ENCODE measurements at regions not wholly inside any gene's neighbourhood (a gene's known extent, or its start where the extent isn't known, plus 50 kb on each side); places are given as distances from the start of the nearest gene placed in this dataset.

GRCh38 chr10:58885146-58885545 lies 291.3 kb upstream of the PHYHIPL start:
- DNase-seq: no peak

- DNase-seq: peak; percentile 64
These were observed 290.6 kb upstream of the PHYHIPL start for GRCh38 chr10:58885686-58886345.

DNA sequence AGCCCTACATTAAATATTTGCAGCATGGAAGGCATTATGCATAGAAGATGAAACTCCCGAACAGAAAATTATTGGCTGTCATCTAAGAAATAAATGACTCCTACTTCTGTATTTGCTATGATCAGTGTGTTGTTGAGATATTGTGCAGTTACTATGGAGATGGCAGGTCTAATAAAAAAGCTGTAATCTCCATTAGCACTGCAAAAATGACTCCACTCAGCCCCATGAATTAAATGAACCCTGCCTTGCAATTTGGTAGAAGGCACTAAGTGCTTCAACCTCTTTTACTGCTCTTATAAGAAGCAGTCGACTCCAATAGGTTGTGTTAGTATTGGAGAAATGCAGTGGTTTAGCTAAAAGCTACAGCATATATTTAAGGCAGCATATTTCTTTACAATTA lies 290.0 kb upstream of the PHYHIPL start:
- DNase-seq: no peak

GRCh38 chr10:58887474-58887873 lies 289.0 kb upstream of the PHYHIPL start:
- DNase-seq: no peak

DNA sequence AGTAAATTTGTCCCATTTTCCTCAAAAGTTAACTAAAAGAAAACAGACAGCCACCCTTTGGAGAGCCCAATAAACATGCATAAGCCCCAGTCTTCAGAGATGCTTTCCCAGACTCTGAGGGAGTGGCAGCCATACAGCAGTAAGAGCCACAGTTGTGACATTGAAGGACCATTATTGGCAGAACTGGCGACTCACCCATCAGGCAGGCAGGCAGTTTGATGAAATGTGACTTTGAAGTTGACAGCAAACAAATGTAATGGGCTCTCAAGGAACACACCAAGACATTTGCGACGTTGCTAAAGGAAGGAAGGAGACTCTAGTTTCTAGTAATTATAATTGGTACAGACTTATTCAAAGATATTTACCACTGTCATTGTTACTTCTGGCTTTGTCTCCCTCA lies 287.5 kb upstream of the PHYHIPL start:
- no peak for DNase-seq

- peak; percentile 54 for DNase-seq
These were observed 284.4 kb upstream of the PHYHIPL start for GRCh38 chr10:58892031-58892531.

GRCh38 chr10:58894929-58895328 lies 281.5 kb upstream of the PHYHIPL start:
- DNase-seq: peak; percentile 19

- DNase-seq: no peak
These were observed 280.2 kb upstream of the PHYHIPL start for GRCh38 chr10:58896229-58896628.

DNA sequence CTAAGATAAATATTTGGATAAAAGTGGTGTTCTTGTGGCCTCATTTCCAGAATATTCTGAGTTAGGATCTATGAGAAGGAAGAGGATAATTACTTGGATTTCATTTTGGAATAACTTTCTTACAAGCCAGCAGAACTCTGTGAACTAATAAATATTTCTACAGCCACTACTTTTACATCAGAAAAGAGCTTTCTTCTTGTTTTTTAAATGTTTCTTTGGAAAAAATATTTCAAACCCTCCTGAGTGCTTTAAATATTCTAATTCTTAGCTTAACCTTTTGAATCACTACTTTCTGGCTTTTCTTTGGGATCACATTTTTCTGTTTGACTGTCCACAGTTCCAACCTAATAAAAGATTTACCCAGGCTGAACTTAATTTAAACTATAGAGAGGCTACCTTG lies 279.2 kb upstream of the PHYHIPL start:
- DNase-seq: no peak

GRCh38 chr10:58897708-58898107 lies 278.7 kb upstream of the PHYHIPL start:
- no peak for DNase-seq

GRCh38 chr10:58898854-58899573 lies 277.4 kb upstream of the PHYHIPL start:
- no peak for DNase-seq

DNA sequence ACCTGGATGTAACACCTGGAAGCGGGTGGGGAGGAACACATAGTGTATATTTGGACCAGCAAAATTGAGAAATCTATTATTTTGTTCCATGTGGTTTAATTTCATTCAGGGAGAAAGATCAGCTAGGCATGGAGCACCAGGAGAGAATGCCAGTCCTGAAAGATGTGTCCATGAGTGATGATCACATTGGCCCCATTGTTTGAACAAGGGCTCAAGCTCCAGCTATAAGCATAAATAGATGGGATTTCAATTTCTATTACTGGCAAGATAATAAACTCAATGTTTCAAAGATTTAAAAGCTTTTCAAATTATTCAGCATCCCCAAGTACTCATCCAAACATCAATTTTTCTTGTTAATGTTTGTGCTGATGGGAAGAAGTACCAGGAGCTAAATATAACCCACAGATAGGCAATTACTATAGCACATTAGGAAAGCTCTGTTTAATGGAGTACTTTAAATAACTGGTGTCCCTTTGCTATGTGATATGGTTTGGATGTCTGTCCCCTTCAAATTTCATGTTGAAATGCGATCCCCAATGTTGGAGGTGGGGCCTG lies 275.3 kb upstream of the PHYHIPL start:
- no peak for DNase-seq

- DNase-seq: no peak
These were observed 273.4 kb upstream of the PHYHIPL start for GRCh38 chr10:58903071-58903470.

GRCh38 chr10:58909881-58910280 lies 266.6 kb upstream of the PHYHIPL start:
- DNase-seq: peak; percentile 57

- DNase-seq: no peak
These were observed 262.7 kb upstream of the PHYHIPL start for GRCh38 chr10:58913717-58914116.

- peak; percentile 14 for DNase-seq
These were observed 257.6 kb upstream of the PHYHIPL start for GRCh38 chr10:58918887-58919286.

DNA sequence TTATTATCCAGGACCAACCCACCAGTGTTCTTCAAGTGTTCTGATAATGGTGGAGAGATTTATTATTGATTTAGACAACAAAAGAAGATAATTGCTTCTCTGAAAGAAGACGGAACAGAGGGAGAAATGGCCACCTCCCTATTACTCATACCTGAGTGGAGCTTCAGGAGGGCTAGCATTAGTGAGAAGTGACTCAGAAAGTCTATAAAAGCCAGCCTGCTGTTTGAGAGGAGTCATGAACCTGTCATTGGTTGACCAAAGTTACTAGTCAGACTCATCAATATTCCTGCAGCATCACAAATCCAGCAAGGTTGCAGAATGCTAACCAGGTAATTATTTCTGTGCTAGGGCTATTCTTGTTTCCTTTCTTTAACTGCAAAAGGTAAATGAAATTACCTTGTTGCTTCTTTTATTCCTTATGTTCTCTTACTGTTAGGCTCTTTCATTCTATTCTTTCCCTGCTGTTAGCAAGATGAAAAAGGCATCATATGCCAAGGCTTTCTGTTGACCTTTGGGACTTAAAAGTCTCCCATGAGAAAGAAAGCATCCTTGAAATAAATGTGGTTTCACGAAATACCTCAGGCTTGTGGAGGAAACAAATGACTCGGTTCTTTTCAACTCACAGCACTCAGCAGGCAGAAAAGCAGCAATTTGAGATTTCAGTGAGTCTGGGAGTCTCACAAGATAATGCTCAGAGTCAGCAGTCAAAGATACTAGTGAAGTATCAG lies 256.4 kb upstream of the PHYHIPL start:
- peak; percentile 94 for DNase-seq

- DNase-seq: no peak
These were observed 255.8 kb upstream of the PHYHIPL start for GRCh38 chr10:58920655-58921003.

DNA sequence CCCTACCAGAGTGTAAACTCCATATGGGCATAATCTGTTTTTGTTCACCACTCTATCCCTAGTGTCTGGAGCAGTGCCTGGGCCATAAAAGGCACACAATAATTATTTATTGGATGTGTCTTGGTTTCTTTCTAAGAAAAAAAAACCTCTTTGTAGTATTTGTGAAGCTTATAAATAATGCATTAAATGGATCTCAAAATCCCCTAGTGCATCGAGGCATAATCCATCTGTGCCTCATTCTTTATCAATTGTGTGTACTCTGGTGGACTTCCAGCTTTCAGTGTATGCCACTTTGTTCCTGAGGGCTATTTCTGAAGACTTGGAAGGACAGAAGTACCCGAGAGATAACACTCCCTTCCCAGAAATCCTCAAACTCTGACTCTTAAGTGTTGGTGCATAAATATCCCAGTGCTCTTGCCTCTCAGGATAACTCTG lies 255.0 kb upstream of the PHYHIPL start:
- no peak for DNase-seq

DNA sequence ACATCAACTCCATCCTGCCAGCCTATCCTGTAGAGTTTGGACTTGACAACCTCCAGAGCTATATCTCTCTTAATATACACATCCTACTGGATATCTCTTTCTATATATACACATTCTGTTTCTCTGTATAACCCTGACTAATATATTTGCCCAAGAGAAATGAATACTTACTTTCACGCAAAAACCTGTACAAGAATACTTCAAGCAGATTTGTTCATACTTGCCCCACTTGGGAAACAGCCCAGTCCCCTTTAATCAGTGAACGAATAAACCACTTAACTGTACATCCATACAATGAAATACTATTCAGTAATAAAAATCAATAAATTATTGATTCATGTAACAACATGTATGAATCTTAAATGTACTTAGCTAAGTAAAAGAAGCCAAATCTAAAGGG lies 251.1 kb upstream of the PHYHIPL start:
- DNase-seq: no peak

DNA sequence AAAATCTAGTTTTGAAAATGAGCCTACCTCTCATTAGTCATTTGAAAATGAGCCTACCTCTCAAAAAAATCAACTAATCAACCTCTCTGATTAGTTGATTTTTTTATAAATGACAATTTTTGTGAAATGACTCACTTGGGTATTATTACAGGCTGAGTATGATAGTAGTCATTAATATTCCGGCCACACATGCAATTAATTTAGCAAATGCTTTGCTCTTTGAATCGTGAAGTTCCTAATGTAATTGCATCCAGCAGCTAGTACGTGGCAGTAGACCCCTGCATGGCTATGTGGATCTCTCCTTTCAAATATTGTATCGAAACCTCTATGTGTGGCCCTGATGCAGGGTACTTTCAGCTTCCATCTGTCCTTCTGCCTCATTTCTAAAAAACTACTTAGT lies 245.9 kb upstream of the PHYHIPL start:
- peak; percentile 89 for DNase-seq

GRCh38 chr10:58932126-58932525 lies 244.3 kb upstream of the PHYHIPL start:
- peak; percentile 77 for DNase-seq

DNA sequence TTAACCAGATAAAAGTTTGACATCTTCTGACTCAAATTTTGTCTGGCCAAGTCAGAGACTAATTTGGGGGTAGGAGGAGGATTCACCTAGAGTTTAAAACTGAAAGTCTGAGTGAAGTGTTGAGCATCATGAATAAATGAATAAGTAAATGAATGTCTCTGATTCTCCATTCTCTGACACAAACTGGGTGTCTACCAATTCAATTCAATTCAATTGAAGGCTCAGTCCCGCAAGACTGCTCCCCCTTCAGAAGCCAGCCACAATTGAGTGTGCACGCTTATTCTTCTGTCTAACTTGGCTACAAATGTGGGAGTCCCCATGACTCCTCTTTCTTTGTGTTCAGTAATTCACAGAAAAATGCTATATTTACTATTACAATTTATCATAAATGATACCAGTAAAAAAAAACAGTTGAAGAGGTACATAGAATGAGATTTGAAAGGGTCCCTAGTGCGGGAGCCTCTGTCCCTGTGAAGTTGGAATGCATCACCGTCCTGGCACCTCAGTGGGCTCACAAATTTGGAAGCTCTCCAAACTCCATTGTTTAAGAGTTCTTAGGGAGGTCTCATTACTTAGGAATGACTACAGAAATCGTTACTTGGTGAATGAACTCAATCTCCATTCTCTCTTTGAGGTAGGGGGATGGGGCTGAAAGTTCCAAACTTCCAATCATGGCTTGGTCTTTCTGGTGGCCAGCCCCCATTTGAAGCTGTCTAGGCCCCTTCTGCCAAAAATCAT lies 243.7 kb upstream of the PHYHIPL start:
- peak; percentile 68 for DNase-seq

Data from fibroblast of upper back skin (primary cell).